ENCODE measurements at regions not wholly inside any gene's neighbourhood (a gene's known extent, or its start where the extent isn't known, plus 50 kb on each side); places are given as distances from the start of the nearest gene placed in this dataset.
"Not testable (repeated sequence)": the region's sequence is repeated elsewhere in the genome, so short reads cannot be mapped to it uniquely, and the experiment has no call there.

DNA sequence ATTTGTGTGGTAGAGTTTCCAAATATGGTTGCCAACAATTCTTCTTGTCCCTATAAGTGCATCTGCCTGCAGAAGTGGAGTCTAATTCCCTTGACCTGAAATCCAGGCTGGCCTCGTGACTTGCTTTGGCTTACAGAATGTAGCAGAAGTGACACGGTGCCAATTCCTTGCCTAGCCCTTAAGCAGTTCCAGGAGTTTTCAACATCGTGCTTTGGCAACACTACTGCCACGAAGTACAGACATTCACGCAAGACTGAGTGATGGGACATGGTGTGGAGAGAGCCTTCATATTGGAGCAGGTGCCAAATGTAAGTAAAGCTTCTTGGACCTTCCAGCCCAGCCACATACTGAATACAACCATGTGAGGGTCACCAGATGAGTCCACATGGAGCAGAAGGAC is 92.9 kb upstream of the NEK6 start:
- DNase-seq (ENCODE audit: low read depth, low spot score) (no peak), ATAC-seq (no peak)
- Histone ChIP-seq H3K4me3 (ENCODE audit: low read depth in 2 of 2, low read length in 2 of 2) (no peak overlapping the region), H3K9me3 (ENCODE audit: control insufficient read depth, insufficient read depth, low read depth, low read length) (no peaks in the 10 kb centered on the region), H3K4me1 (ENCODE audit: control insufficient read depth, insufficient read depth, low read length) (no peaks in the 10 kb centered on the region), H3K27ac (ENCODE audit: low read length) (no peak overlapping the region), H3K36me3 (ENCODE audit: control insufficient read depth, insufficient read depth, low read length) (no peaks in the 10 kb centered on the region), H3K27me3 (ENCODE audit: control insufficient read depth, insufficient read depth, low read length) (no peaks in the 10 kb centered on the region)
- ChIA-PET CTCF (no interaction called here), POLR2A (no interaction called here)
- in situ Hi-C loops (cut with HindIII; ENCODE audit: low pct_unique_long_range_greater_than_20kb, low sequenced_read_pairs) (no loop called here), intact Hi-C loops (cut with micrococcal nuclease; ENCODE audit: unreplicated experiment) (no loop called here)
- TF ChIP-seq, protein P1, sequence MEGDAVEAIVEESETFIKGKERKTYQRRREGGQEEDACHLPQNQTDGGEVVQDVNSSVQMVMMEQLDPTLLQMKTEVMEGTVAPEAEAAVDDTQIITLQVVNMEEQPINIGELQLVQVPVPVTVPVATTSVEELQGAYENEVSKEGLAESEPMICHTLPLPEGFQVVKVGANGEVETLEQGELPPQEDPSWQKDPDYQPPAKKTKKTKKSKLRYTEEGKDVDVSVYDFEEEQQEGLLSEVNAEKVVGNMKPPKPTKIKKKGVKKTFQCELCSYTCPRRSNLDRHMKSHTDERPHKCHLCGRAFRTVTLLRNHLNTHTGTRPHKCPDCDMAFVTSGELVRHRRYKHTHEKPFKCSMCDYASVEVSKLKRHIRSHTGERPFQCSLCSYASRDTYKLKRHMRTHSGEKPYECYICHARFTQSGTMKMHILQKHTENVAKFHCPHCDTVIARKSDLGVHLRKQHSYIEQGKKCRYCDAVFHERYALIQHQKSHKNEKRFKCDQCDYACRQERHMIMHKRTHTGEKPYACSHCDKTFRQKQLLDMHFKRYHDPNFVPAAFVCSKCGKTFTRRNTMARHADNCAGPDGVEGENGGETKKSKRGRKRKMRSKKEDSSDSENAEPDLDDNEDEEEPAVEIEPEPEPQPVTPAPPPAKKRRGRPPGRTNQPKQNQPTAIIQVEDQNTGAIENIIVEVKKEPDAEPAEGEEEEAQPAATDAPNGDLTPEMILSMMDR (IDR thresholded peaks at IDR 0.05), result no peak
- TF ChIP-seq TCF7L2 (IDR thresholded peaks at IDR 0.05; ENCODE audit: low read depth, low read length) (no peak), REST (IDR thresholded peaks at IDR 0.05; ENCODE audit: insufficient read depth in 1 of 2, low read depth in 2 of 2, low read length in 1 of 2) (no peak), POLR2AphosphoS5 (IDR thresholded peaks at IDR 0.05; ENCODE audit: low read depth, low read length) (no peak), SIN3A (IDR thresholded peaks at IDR 0.05; ENCODE audit: borderline replicate concordance, insufficient read depth, low read depth, low read length) (no peak)
- no TSS peak for BruUV-seq (replicated peaks)

DNA sequence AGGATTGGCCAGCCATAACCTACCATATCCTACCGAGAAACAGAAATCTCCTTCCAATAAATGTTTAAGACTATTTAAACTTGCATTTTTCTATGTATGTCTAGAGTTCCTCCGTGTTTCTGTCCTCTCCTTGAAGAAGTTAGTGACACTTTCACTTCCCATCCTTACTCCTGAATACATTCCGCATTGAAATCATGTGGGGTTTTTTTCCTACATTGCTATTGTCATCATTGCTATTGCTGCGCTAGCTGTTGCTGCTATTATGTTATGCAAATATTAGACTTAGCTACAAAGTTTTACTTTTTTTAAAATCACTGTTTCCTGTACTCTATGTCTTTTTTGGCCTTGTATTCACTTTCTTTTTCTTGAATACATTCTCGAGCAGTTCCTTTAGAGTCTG is 83.3 kb upstream of the NEK6 start:
- Histone ChIP-seq H3K4me1 (ENCODE audit: control insufficient read depth, insufficient read depth, low read length) (no peaks in the 10 kb centered on the region), H3K36me3 (ENCODE audit: control insufficient read depth, insufficient read depth, low read length) (no peaks in the 10 kb centered on the region), H3K4me3 (ENCODE audit: low read depth in 2 of 2, low read length in 2 of 2) (no peak overlapping the region), H3K27ac (ENCODE audit: low read length) (no peak overlapping the region), H3K9me3 (ENCODE audit: control insufficient read depth, insufficient read depth, low read depth, low read length) (no peaks in the 10 kb centered on the region), H3K27me3 (ENCODE audit: control insufficient read depth, insufficient read depth, low read length) (no peaks in the 10 kb centered on the region)
- DNase-seq (ENCODE audit: low read depth, low spot score), result no peak
- TF ChIP-seq POLR2AphosphoS5 (IDR thresholded peaks at IDR 0.05; ENCODE audit: low read depth, low read length), result no peak
- TF ChIP-seq SIN3A (IDR thresholded peaks at IDR 0.05; ENCODE audit: borderline replicate concordance, insufficient read depth, low read depth, low read length), result no peak
- no peak for TF ChIP-seq TCF7L2 (IDR thresholded peaks at IDR 0.05; ENCODE audit: low read depth, low read length)
- no peak for TF ChIP-seq REST (IDR thresholded peaks at IDR 0.05; ENCODE audit: insufficient read depth in 1 of 2, low read depth in 2 of 2, low read length in 1 of 2)
- TF ChIP-seq, protein P1 (IDR thresholded peaks at IDR 0.05), result no peak
- ChIA-PET POLR2A (no interaction called here), CTCF (no interaction called here)
- no peak for ATAC-seq
- intact Hi-C loops (cut with micrococcal nuclease; ENCODE audit: unreplicated experiment) (no loop called here), in situ Hi-C loops (cut with HindIII; ENCODE audit: low pct_unique_long_range_greater_than_20kb, low sequenced_read_pairs) (no loop called here)
- BruUV-seq (replicated peaks), result no TSS peak

DNA sequence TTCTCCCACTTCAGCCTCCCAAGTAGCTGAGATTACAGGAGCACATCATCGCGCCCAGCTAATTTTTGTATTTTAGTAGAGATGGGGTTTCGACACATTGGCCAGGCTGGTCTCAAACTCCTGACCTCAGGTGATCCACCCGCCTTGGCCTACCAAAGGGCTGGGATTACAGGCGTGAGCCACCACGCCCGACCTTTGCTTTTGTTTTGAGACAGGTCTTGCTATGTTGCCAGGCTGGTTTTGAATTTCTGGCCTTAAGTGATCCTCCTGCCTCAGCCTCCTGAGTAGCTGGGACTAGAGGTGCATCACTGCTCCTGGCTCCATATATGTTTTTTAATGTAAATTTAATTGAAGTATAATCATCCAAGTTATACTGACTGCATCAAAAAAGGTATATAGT is 80.2 kb upstream of the NEK6 start:
- H3K9me3 ChIP-seq (ENCODE audit: control insufficient read depth, insufficient read depth, low read depth, low read length); intact Hi-C loops (cut with micrococcal nuclease; ENCODE audit: unreplicated experiment); POLR2A ChIA-PET; H3K27me3 ChIP-seq (ENCODE audit: control insufficient read depth, insufficient read depth, low read length); H3K4me1 ChIP-seq (ENCODE audit: control insufficient read depth, insufficient read depth, low read length); ATAC-seq; H3K36me3 ChIP-seq (ENCODE audit: control insufficient read depth, insufficient read depth, low read length); in situ Hi-C loops (cut with HindIII; ENCODE audit: low pct_unique_long_range_greater_than_20kb, low sequenced_read_pairs); DNase-seq (ENCODE audit: low read depth, low spot score); CTCF ChIA-PET; H3K4me3 ChIP-seq (ENCODE audit: low read depth in 2 of 2, low read length in 2 of 2); BruUV-seq (replicated peaks); H3K27ac ChIP-seq (ENCODE audit: low read length): not testable (repeated sequence)
